K562 (cell line): ENCODE measurements at regions not wholly inside any gene's neighbourhood (a gene's known extent, or its start where the extent isn't known, plus 50 kb on each side); places are given as distances from the start of the nearest gene placed in this dataset.

Experiments used
- ATAC-seq: fragments of 200-7000 bp; cut with Tn5 transposase; 3 replicates; pipeline ENCODE4 v1.9.1; 2020; ENCODE audit warnings: moderate library complexity
- BruUV-seq: library from RNA; stranded (reverse); fragments of 400-500 nt; replicated peaks from 2 replicates; lab custom pipeline; 2021; lab: Mats Ljungman, UMichigan
- CTCF ChIA-PET: fragments of 300-600 bp; formaldehyde crosslinking; extraction: SDS; loops from one replicate; lab custom pipeline; 2021; ENCODE audit warnings: low intra/inter-chr PET ratio; lab: Yijun Ruan, JAX
- POLR2A ChIA-PET: fragments of 300-600, 350-650 bp; sonication (Branson Sonifier 250); formaldehyde crosslinking; extraction: SDS; loops from one replicate; lab custom pipeline; 2021; ENCODE audit warnings: antibody characterized with exemption, inconsistent platforms; lab: Yijun Ruan, JAX
- DNase-seq, 4 experiments: peaks; one replicate each; pipeline versions ENCODE4 v3.0.0 to v3.0.0-alpha.2; 2011 to 2018; ENCODE audit warnings: low spot score in 3 of 4, mixed read lengths in 3 of 4; ENCODE audit errors: extremely low read depth in 1 of 4
- FAIRE-seq: peaks from 2 replicates; lab custom pipeline; 2011; peaks lifted over from hg19 to GRCh38; lab: Jason Lieb, UNC
- H2AFZ ChIP-seq: 2 replicates; pipeline ENCODE4 v1.6.0; 2011; ENCODE audit warnings: low read depth, low read length, control low read depth, inconsistent platforms
- H3K27ac ChIP-seq: fragments of 200-600 bp; 3 replicates; pipeline ENCODE4 v1.8.0; 2011; ENCODE audit warnings: low read depth, mild to moderate bottlenecking, control low read depth, inconsistent platforms, low read length, moderate library complexity, mixed read lengths; ENCODE audit errors: extremely low read depth
- H3K27me3 ChIP-seq, 2 experiments: fragments of 300-600 bp in 1 of 2; 2 replicates in 1 of 2; 3 replicates in 1 of 2; pipeline versions ENCODE4 v1.6.0 to v1.8.0; 2011; ENCODE audit warnings: inconsistent platforms in 2 of 2, low read length in 2 of 2, mild to moderate bottlenecking in 1 of 2, mixed read lengths in 1 of 2, moderate library complexity in 1 of 2; ENCODE audit not compliant: control insufficient read depth in 2 of 2, insufficient read depth in 2 of 2
- H3K36me3 ChIP-seq: fragments of 300-600 bp; 3 replicates; pipeline ENCODE4 v1.8.0; 2011; ENCODE audit warnings: mild to moderate bottlenecking, low read length, inconsistent platforms; ENCODE audit not compliant: control insufficient read depth, insufficient read depth
- H3K4me1 ChIP-seq, 2 experiments: fragments of 200-600 bp in 1 of 2; replicated peaks in 1 of 2; 2 replicates in 1 of 2; 3 replicates in 1 of 2; pipeline versions ENCODE4 v1.5.1 to v1.8.0; 2011; ENCODE audit warnings: inconsistent platforms in 2 of 2, low read length in 2 of 2, mild to moderate bottlenecking in 1 of 2, mixed read lengths in 1 of 2, moderate library complexity in 1 of 2; ENCODE audit not compliant: control insufficient read depth in 2 of 2, insufficient read depth in 2 of 2
- H3K4me2 ChIP-seq: 2 replicates; pipeline ENCODE4 v1.6.1; 2011; ENCODE audit warnings: low read length, control low read depth, inconsistent platforms, mixed read lengths; ENCODE audit not compliant: insufficient read depth
- H3K4me3 ChIP-seq: fragments of 200-600 bp; sonication (generic), shearing (Covaris generic); 2 replicates; pipeline ENCODE4 v1.5.1; 2016; ENCODE audit warnings: control low read depth, inconsistent platforms
- H3K79me2 ChIP-seq: fragments of 200-600 bp; 3 replicates; pipeline ENCODE4 v1.8.0; 2011; ENCODE audit warnings: low read length, inconsistent platforms; ENCODE audit not compliant: control insufficient read depth, insufficient read depth
- H3K9ac ChIP-seq, 2 experiments: 2 replicates each; pipeline versions ENCODE4 v1.6.0 to v1.6.1; 2011; ENCODE audit warnings: low read depth in 2 of 2, low read length in 2 of 2, control low read depth in 1 of 2, inconsistent platforms in 1 of 2, mild to moderate bottlenecking in 1 of 2, mixed read lengths in 1 of 2; ENCODE audit not compliant: insufficient read depth in 1 of 2
- H3K9me1 ChIP-seq: one replicate; pipeline ENCODE4 v1.6.0; 2011; ENCODE audit warnings: inconsistent platforms, mild to moderate bottlenecking, low read length, moderate library complexity; ENCODE audit not compliant: control insufficient read depth, insufficient read depth
- H3K9me3 ChIP-seq: replicated peaks from 2 replicates; pipeline ENCODE4 v1.5.1; 2011; ENCODE audit warnings: low read depth, low read length, inconsistent platforms; ENCODE audit not compliant: control insufficient read depth, insufficient read depth
- H4K20me1 ChIP-seq: replicated peaks from 2 replicates; pipeline ENCODE4 v1.6.1; 2011; ENCODE audit warnings: low read length, inconsistent platforms, mixed read lengths; ENCODE audit not compliant: control insufficient read depth, insufficient read depth
- BCOR ChIP-seq: fragments of 450-650 bp; IDR thresholded peaks from 2 replicates; pipeline ENCODE4 v1.6.1; 2016
- HSF4 ChIP-seq: fragments of 250-450 bp; sonication (Bioruptor Pico); IDR thresholded peaks from 2 replicates; pipeline ENCODE4 v2.1.2; 2022; ENCODE audit warnings: mild to moderate bottlenecking, moderate library complexity, borderline replicate concordance
- L3MBTL2 ChIP-seq: fragments of 450-650 bp; IDR thresholded peaks from 2 replicates; pipeline ENCODE4 v1.6.1; 2016; ENCODE audit warnings: mild to moderate bottlenecking, moderate library complexity
- MYC ChIP-seq, 2 experiments: fragments of 250-450 bp in 1 of 2; sonication (Bioruptor Pico) in 1 of 2; IDR thresholded peaks; 2 replicates each; pipeline versions ENCODE4 v1.5.1 to v1.6.1; 2012 to 2021; ENCODE audit warnings: low read depth in 2 of 2, borderline replicate concordance in 1 of 2, improper control_type of control experiment in 1 of 2, low read length in 1 of 2, mild to moderate bottlenecking in 1 of 2, moderate library complexity in 1 of 2
- NELFE ChIP-seq: IDR thresholded peaks from 2 replicates; pipeline ENCODE4 v1.6.1; 2011; ENCODE audit warnings: mild to moderate bottlenecking; ENCODE audit not compliant: insufficient read depth, insufficient read length
- NFXL1 ChIP-seq: fragments of 450-650 bp; formaldehyde crosslinking; IDR thresholded peaks from 2 replicates; pipeline ENCODE4 v1.4.0; 2021; ENCODE audit warnings: mild to moderate bottlenecking
- RAD51 ChIP-seq: fragments of 450-650 bp; IDR thresholded peaks from 2 replicates; pipeline ENCODE4 v1.7.1; 2016; ENCODE audit warnings: low read depth, mild to moderate bottlenecking, borderline replicate concordance
- SIN3B ChIP-seq: fragments of 450-650 bp; IDR thresholded peaks from 2 replicates; pipeline ENCODE4 v1.6.1; 2017; ENCODE audit warnings: low read depth, mild to moderate bottlenecking, moderate library complexity
- SMARCC2 ChIP-seq: fragments of 450-650 bp; IDR thresholded peaks from 2 replicates; pipeline ENCODE4 v1.6.1; 2017; ENCODE audit warnings: antibody characterized with exemption, moderate library complexity, mild to moderate bottlenecking, low read depth
- TFAM ChIP-seq: fragments of 250-450 bp; sonication (Bioruptor Pico); conservative IDR thresholded peaks from 2 replicates; pipeline ENCODE4 v1.5.0; 2021; ENCODE audit warnings: mild to moderate bottlenecking, moderate library complexity
- ZBTB12 ChIP-seq: fragments of 250-450 bp; sonication (Bioruptor Pico); IDR thresholded peaks from 2 replicates; pipeline ENCODE4 v1.4.0; 2020
- WGBS: fragments of 100-300 bp; shearing (Covaris generic); methylation state at CpG from one replicate; pipeline ENCODE4 v1.1.6; 2016; ENCODE audit warnings: low coverage, mixed read lengths; ENCODE audit not compliant: insufficient coverage; ENCODE audit errors: missing lambda C conversion rate; 5-methylcytosine and 5-hydroxymethylcytosine counted together
- in situ Hi-C: fragments of 300-500 bp; cut with MboI; formaldehyde crosslinking; loops from 4 replicates; pipeline ENCODE4 v1.15.0; 2018; ENCODE audit warnings: inconsistent platforms, mixed read lengths
- intact Hi-C: fragments of 100-400 bp; cut with micrococcal nuclease; formaldehyde crosslinking; loops from 2 replicates; pipeline ENCODE4 v1.14.2; 2022
- TF ChIP-seq, protein P1 (sequence below): fragments of 450-650 bp; IDR thresholded peaks from 2 replicates; pipeline ENCODE4 v1.6.1; 2016; ENCODE audit warnings: low read depth
- TF ChIP-seq, protein P2 (sequence below): sonication (generic); formaldehyde crosslinking; IDR thresholded peaks from 2 replicates; pipeline ENCODE4 v1.5.0; 2020; ENCODE audit warnings: missing genetic modification reagents

- no TSS peak for BruUV-seq
- in situ Hi-C loops: no loop called here
- TF ChIP-seq HSF4 (CRISPR knock-in tag) (no peak), NFXL1 (CRISPR knock-in tag) (no peak), L3MBTL2 (no peak), MYC (IDR thresholded peaks at IDR 0.05; ENCODE audit: low read depth, low read length) (no peak), MYC (CRISPR knock-in tag; IDR thresholded peaks at IDR 0.05; ENCODE audit: borderline replicate concordance, low read depth) (no peak), SMARCC2 (no peak), SIN3B (no peak), RAD51 (no peak), ZBTB12 (CRISPR knock-in tag) (no peak), TFAM (CRISPR knock-in tag) (no peak), BCOR (no peak), NELFE (no peak)
- TF ChIP-seq, protein P1, sequence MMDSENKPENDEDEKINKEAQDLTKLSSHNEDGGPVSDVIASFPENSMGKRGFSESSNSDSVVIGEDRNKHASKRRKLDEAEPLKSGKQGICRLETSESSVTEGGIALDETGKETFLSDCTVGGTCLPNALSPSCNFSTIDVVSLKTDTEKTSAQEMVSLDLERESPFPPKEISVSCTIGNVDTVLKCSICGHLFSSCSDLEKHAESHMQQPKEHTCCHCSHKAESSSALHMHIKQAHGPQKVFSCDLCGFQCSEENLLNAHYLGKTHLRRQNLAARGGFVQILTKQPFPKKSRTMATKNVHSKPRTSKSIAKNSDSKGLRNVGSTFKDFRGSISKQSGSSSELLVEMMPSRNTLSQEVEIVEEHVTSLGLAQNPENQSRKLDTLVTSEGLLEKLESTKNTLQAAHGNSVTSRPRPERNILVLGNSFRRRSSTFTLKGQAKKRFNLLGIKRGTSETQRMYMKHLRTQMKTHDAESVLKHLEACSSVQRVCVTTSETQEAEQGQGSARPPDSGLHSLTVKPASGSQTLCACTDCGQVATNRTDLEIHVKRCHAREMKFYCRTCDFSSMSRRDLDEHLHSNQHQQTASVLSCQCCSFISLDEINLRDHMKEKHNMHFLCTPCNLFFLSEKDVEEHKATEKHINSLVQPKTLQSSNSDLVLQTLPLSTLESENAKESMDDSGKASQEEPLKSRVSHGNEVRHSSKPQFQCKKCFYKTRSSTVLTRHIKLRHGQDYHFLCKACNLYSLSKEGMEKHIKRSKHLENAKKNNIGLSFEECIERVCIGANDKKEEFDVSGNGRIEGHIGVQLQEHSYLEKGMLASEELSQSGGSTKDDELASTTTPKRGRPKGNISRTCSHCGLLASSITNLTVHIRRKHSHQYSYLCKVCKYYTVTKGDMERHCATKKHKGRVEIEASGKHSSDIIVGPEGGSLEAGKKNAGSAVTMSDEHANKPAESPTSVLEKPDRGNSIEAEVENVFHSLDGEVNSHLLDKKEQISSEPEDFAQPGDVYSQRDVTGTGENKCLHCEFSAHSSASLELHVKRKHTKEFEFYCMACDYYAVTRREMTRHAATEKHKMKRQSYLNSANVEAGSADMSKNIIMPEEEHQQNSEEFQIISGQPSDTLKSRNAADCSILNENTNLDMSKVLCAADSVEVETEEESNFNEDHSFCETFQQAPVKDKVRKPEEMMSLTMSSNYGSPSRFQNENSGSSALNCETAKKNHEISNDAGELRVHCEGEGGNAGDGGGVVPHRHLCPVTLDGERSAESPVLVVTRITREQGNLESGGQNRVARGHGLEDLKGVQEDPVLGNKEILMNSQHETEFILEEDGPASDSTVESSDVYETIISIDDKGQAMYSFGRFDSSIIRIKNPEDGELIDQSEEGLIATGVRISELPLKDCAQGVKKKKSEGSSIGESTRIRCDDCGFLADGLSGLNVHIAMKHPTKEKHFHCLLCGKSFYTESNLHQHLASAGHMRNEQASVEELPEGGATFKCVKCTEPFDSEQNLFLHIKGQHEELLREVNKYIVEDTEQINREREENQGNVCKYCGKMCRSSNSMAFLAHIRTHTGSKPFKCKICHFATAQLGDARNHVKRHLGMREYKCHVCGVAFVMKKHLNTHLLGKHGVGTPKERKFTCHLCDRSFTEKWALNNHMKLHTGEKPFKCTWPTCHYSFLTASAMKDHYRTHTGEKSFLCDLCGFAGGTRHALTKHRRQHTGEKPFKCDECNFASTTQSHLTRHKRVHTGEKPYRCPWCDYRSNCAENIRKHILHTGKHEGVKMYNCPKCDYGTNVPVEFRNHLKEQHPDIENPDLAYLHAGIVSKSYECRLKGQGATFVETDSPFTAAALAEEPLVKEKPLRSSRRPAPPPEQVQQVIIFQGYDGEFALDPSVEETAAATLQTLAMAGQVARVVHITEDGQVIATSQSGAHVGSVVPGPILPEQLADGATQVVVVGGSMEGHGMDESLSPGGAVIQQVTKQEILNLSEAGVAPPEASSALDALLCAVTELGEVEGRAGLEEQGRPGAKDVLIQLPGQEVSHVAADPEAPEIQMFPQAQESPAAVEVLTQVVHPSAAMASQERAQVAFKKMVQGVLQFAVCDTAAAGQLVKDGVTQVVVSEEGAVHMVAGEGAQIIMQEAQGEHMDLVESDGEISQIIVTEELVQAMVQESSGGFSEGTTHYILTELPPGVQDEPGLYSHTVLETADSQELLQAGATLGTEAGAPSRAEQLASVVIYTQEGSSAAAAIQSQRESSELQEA: no peak
- TF ChIP-seq, protein P2, sequence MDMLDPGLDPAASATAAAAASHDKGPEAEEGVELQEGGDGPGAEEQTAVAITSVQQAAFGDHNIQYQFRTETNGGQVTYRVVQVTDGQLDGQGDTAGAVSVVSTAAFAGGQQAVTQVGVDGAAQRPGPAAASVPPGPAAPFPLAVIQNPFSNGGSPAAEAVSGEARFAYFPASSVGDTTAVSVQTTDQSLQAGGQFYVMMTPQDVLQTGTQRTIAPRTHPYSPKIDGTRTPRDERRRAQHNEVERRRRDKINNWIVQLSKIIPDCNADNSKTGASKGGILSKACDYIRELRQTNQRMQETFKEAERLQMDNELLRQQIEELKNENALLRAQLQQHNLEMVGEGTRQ (CRISPR knock-in tag): no peak
Observed at GRCh38 chr18:41265047-41265446, 690.0 kb upstream of the PIK3C3 start.

More at GRCh38 chr18:41265047-41265446, 690.0 kb upstream of the PIK3C3 start:
- Histone ChIP-seq H3K36me3 (no peaks in the 10 kb centered on the region), H3K27ac (no peak overlapping the region), H3K9ac (no peak overlapping the region), H3K4me2 (no peak overlapping the region), H3K27me3 (no peaks in the 10 kb centered on the region), H3K4me1 (no peaks in the 10 kb centered on the region), H3K79me2 (no peaks in the 10 kb centered on the region), H3K9me1 (no peaks in the 10 kb centered on the region), H3K9me3 (no peaks in the 10 kb centered on the region), H4K20me1 (no peaks in the 10 kb centered on the region), H2AFZ (no peak overlapping the region), H3K4me3 (no peak overlapping the region)
- 0% methylated on average over 2 of the region's 2 CpGs for WGBS
- ATAC-seq (no peak), FAIRE-seq (no peak), DNase-seq (no peak)
- intact Hi-C loops: no loop called here
- POLR2A ChIA-PET: no interaction called here
- CTCF ChIA-PET: no interaction called here
